A204.1 (cell line): ENCODE measurements at regions not wholly inside any gene's neighbourhood (a gene's known extent, or its start where the extent isn't known, plus 50 kb on each side); places are given as distances from the start of the nearest gene placed in this dataset.
"Not testable (repeated sequence)": the region's sequence is repeated elsewhere in the genome, so short reads cannot be mapped to it uniquely, and the experiment has no call there.

ENCODE experiments used
- FAIRE-seq: peaks from 2 replicates; lab custom pipeline; 2012; peaks lifted over from hg19 to GRCh38; lab: Jason Lieb, UNC

- no peak for FAIRE-seq
Observed at GRCh38 chr11:25520459-25520858, 811.5 kb upstream of the ANO3 start.

- FAIRE-seq, result no peak
Observed at GRCh38 chr11:25527841-25528240, 804.1 kb upstream of the ANO3 start.

- FAIRE-seq, result no peak
Observed at GRCh38 chr11:25529572-25529971, 802.4 kb upstream of the ANO3 start.

- no peak for FAIRE-seq
Observed at GRCh38 chr11:25535467-25536272, 796.3 kb upstream of the ANO3 start.

GRCh38 chr11:25536289-25536688, 795.6 kb upstream of the ANO3 start:
- FAIRE-seq, result no peak

- FAIRE-seq, result no peak
Observed at GRCh38 chr11:25537393-25537792, 794.5 kb upstream of the ANO3 start.

GRCh38 chr11:25547292-25547691, 784.6 kb upstream of the ANO3 start:
- FAIRE-seq, result no peak

- FAIRE-seq, result no peak
Observed at GRCh38 chr11:25562417-25562816, 769.5 kb upstream of the ANO3 start.

- no peak for FAIRE-seq
Observed at GRCh38 chr11:25565846-25566245, 766.1 kb upstream of the ANO3 start.

- FAIRE-seq, result no peak
Observed at GRCh38 chr11:25566298-25567200, 765.4 kb upstream of the ANO3 start.

GRCh38 chr11:25576320-25576719, 755.6 kb upstream of the ANO3 start:
- no peak for FAIRE-seq

GRCh38 chr11:25579554-25579953, 752.4 kb upstream of the ANO3 start:
- FAIRE-seq, result not testable (repeated sequence)

- FAIRE-seq, result no peak
Observed at GRCh38 chr11:25583596-25583995, 748.3 kb upstream of the ANO3 start.

GRCh38 chr11:25587496-25587895, 744.4 kb upstream of the ANO3 start:
- no peak for FAIRE-seq

GRCh38 chr11:25593221-25593620, 738.7 kb upstream of the ANO3 start:
- no peak for FAIRE-seq

GRCh38 chr11:25596701-25597100, 735.2 kb upstream of the ANO3 start:
- no peak for FAIRE-seq

GRCh38 chr11:25597696-25598095, 734.2 kb upstream of the ANO3 start:
- no peak for FAIRE-seq

GRCh38 chr11:25602149-25602548, 729.8 kb upstream of the ANO3 start:
- no peak for FAIRE-seq

GRCh38 chr11:25602959-25603358, 729.0 kb upstream of the ANO3 start:
- no peak for FAIRE-seq

- no peak for FAIRE-seq
Observed at GRCh38 chr11:25612806-25613205, 719.1 kb upstream of the ANO3 start.

GRCh38 chr11:25613451-25613850, 718.5 kb upstream of the ANO3 start:
- FAIRE-seq, result no peak

- no peak for FAIRE-seq
Observed at GRCh38 chr11:25613865-25614264, 718.1 kb upstream of the ANO3 start.

- no peak for FAIRE-seq
Observed at GRCh38 chr11:25615069-25615468, 716.9 kb upstream of the ANO3 start.
